HepG2 (cell line): ENCODE measurements at regions not wholly inside any gene's neighbourhood (a gene's known extent, or its start where the extent isn't known, plus 50 kb on each side); places are given as distances from the start of the nearest gene placed in this dataset.

Source experiments
- ATAC-seq: fragments of 200-7000 bp; cut with Tn5 transposase; 3 replicates; pipeline ENCODE4 v1.9.1; 2020; ENCODE audit warnings: mild to moderate bottlenecking, moderate library complexity
- BruUV-seq: library from RNA; stranded (reverse); fragments of 400-500 nt; replicated peaks from 2 replicates; lab custom pipeline; 2021; lab: Mats Ljungman, UMichigan
- CTCF ChIA-PET: fragments of 300-600 bp; formaldehyde crosslinking; extraction: SDS; loops from one replicate; lab custom pipeline; 2021; ENCODE audit warnings: low total read pairs, inconsistent platforms, low intra/inter-chr PET ratio; lab: Yijun Ruan, JAX
- POLR2A ChIA-PET: fragments of 350-600 bp; sonication (Branson Sonifier 250); formaldehyde crosslinking; loops from one replicate; lab custom pipeline; 2020; ENCODE audit warnings: antibody characterized with exemption, inconsistent platforms; lab: Yijun Ruan, JAX
- DNase-seq: peaks from one replicate; pipeline ENCODE4 v3.0.0-alpha.2; 2015; ENCODE audit warnings: low spot score
- FAIRE-seq: peaks from 3 replicates; lab custom pipeline; 2011; peaks lifted over from hg19 to GRCh38; lab: Jason Lieb, UNC
- H2AFZ ChIP-seq: one replicate; pipeline ENCODE4 v1.6.1; 2011; ENCODE audit warnings: low read length, inconsistent platforms
- H3K27ac ChIP-seq: fragments of 300-600 bp; 3 replicates; pipeline ENCODE4 v1.8.0; 2011; ENCODE audit warnings: mixed run types, mild to moderate bottlenecking, mixed read lengths, low read length, inconsistent platforms; ENCODE audit not compliant: insufficient read depth; ENCODE audit errors: extremely low read length
- H3K27me3 ChIP-seq, 2 experiments: fragments of 200-600 bp in 1 of 2; 2 replicates in 1 of 2; 3 replicates in 1 of 2; pipeline versions ENCODE4 v1.6.0 to v1.8.0; 2011; ENCODE audit warnings: low read length in 2 of 2, mild to moderate bottlenecking in 2 of 2, moderate library complexity in 2 of 2, inconsistent platforms in 1 of 2; ENCODE audit not compliant: insufficient read depth in 2 of 2, control insufficient read depth in 1 of 2
- H3K36me3 ChIP-seq, 2 experiments: fragments of 200-600 bp in 1 of 2; replicated peaks in 1 of 2; 2 replicates in 1 of 2; 3 replicates in 1 of 2; pipeline versions ENCODE4 v1.5.1 to v1.8.0; 2011; ENCODE audit warnings: low read length in 2 of 2, inconsistent platforms in 1 of 2; ENCODE audit not compliant: insufficient read depth in 2 of 2, control insufficient read depth in 1 of 2
- H3K4me1 ChIP-seq: 2 replicates; pipeline ENCODE4 v1.5.1; 2012; ENCODE audit warnings: low read length, inconsistent platforms; ENCODE audit not compliant: insufficient read depth
- H3K4me2 ChIP-seq: 2 replicates; pipeline ENCODE4 v1.6.0; 2011; ENCODE audit warnings: low read depth, low read length, inconsistent platforms
- H3K4me3 ChIP-seq, 3 experiments: fragments of 200-600 bp in 1 of 3; sonication (generic), shearing (Covaris generic) in 1 of 3; replicated peaks in 1 of 3; 2 replicates each; pipeline ENCODE4 v1.5.1; 2011 to 2016; ENCODE audit warnings: low read length in 3 of 3, inconsistent platforms in 2 of 3, low read depth in 2 of 3, mild to moderate bottlenecking in 2 of 3, control low read depth in 1 of 3, mixed read lengths in 1 of 3; ENCODE audit not compliant: insufficient read depth in 1 of 3
- H3K79me2 ChIP-seq: one replicate; pipeline ENCODE4 v1.6.1; 2011; ENCODE audit warnings: low read length, inconsistent platforms; ENCODE audit not compliant: insufficient read depth
- H3K9ac ChIP-seq: 2 replicates; pipeline ENCODE4 v1.6.0; 2011; ENCODE audit warnings: mild to moderate bottlenecking, low read depth, low read length, inconsistent platforms; ENCODE audit not compliant: insufficient read depth
- H3K9me3 ChIP-seq: 2 replicates; pipeline ENCODE4 v1.5.1; 2012; ENCODE audit warnings: mild to moderate bottlenecking, low read length
- H4K20me1 ChIP-seq: 2 replicates; pipeline ENCODE4 v1.6.0; 2011; ENCODE audit warnings: inconsistent platforms, mild to moderate bottlenecking, low read length, moderate library complexity; ENCODE audit not compliant: insufficient read depth
- ARID2 ChIP-seq: sonication (generic); formaldehyde crosslinking; IDR thresholded peaks from 2 replicates; pipeline ENCODE4 v1.8.1; 2022; ENCODE audit warnings: mild to moderate bottlenecking, missing genetic modification reagents, borderline replicate concordance
- ATF7-NPFF ChIP-seq: sonication (generic); formaldehyde crosslinking; IDR thresholded peaks from 2 replicates; pipeline ENCODE4 v1.8.1; 2023; ENCODE audit warnings: mild to moderate bottlenecking, low read depth, missing genetic modification reagents, moderate library complexity
- NFIB ChIP-seq: sonication (generic); formaldehyde crosslinking; IDR thresholded peaks from 2 replicates; pipeline ENCODE4 v1.9.0; 2021; ENCODE audit warnings: missing genetic modification reagents, mild to moderate bottlenecking, borderline replicate concordance
- NPAS2 ChIP-seq: sonication (generic); formaldehyde crosslinking; IDR thresholded peaks from 2 replicates; pipeline ENCODE4 v1.8.0; 2022; ENCODE audit warnings: mild to moderate bottlenecking, missing genetic modification reagents, borderline replicate concordance
- NR3C1 ChIP-seq: sonication (generic); formaldehyde crosslinking; IDR thresholded peaks from 2 replicates; pipeline ENCODE4 v1.4.0; 2020; ENCODE audit warnings: missing genetic modification reagents
- SKI ChIP-seq: fragments of 450-650 bp; IDR thresholded peaks from one replicate; pipeline ENCODE4 v1.6.1; 2018; ENCODE audit warnings: mild to moderate bottlenecking; ENCODE audit not compliant: partially characterized antibody
- TBP ChIP-seq: sonication (generic); formaldehyde crosslinking; IDR thresholded peaks from 2 replicates; pipeline ENCODE4 v1.5.0; 2020; ENCODE audit warnings: missing genetic modification reagents
- ZNF441 ChIP-seq: sonication (generic); formaldehyde crosslinking; IDR thresholded peaks from 2 replicates; pipeline ENCODE4 v1.7.0; 2021; ENCODE audit warnings: missing genetic modification reagents, borderline replicate concordance
- ZNF678 ChIP-seq: sonication (generic); formaldehyde crosslinking; IDR thresholded peaks from 2 replicates; pipeline ENCODE4 v1.4.0; 2020; ENCODE audit warnings: mild to moderate bottlenecking, missing genetic modification reagents
- ZNF703 ChIP-seq: sonication (generic); formaldehyde crosslinking; IDR thresholded peaks from 2 replicates; pipeline ENCODE4 v1.5.1; 2020; ENCODE audit warnings: missing genetic modification reagents, mild to moderate bottlenecking, moderate library complexity, borderline replicate concordance
- ZNF816 ChIP-seq: sonication (generic); formaldehyde crosslinking; IDR thresholded peaks from 2 replicates; pipeline ENCODE4 v1.8.0; 2022; ENCODE audit warnings: missing genetic modification reagents, mild to moderate bottlenecking, borderline replicate concordance
- WGBS: methylation state at CpG from one replicate; pipeline ENCODE4 v1.1.6; 2017; ENCODE audit warnings: low lambda C conversion rate; 5-methylcytosine and 5-hydroxymethylcytosine counted together
- in situ Hi-C: cut with HindIII; loops from 2 replicates; pipeline ENCODE4 v1.10.0; 2017; ENCODE audit warnings: low pct_unique_long_range_greater_than_20kb; ENCODE audit not compliant: extremely low pct_ligation_motif_present
- intact Hi-C: fragments of 100-400 bp; cut with micrococcal nuclease; formaldehyde crosslinking; loops from one replicate; pipeline ENCODE4 v1.10.0; 2022; ENCODE audit not compliant: unreplicated experiment
- TF ChIP-seq, protein P1 (sequence below): sonication (generic); formaldehyde crosslinking; IDR thresholded peaks from 2 replicates; pipeline ENCODE4 v1.4.0; 2020; ENCODE audit warnings: missing genetic modification reagents
- TF ChIP-seq, protein P2 (sequence below): sonication (generic); formaldehyde crosslinking; IDR thresholded peaks from 2 replicates; pipeline ENCODE4 v1.4.0; 2020; ENCODE audit warnings: missing genetic modification reagents
- TF ChIP-seq, protein P3 (sequence below): IDR thresholded peaks from 2 replicates; pipeline ENCODE4 v1.4.0; 2020; ENCODE audit warnings: mild to moderate bottlenecking, missing genetic modification reagents
- TF ChIP-seq, protein P4 (sequence below): sonication (generic); formaldehyde crosslinking; IDR thresholded peaks from 2 replicates; pipeline ENCODE4 v1.5.0; 2020; ENCODE audit warnings: missing genetic modification reagents

DNA sequence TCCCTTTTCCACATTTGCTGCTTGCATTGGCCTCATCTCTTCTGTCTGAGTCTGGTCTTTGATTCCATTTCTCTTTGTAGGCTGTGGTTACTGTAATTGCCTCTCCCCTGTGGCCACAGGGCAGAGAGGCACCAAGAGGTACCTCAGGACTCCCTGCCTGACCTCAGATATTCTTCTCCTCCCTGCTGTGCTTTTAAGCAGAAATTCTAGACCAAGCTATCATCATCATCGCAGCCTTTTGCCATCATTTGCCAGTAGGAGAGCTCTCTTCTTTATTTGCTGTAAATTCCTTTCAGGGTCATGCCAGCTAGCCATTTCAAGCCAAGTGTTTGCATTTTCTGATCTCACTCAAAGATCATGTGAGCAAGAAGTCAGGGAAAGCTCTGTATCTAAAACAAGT is 369.6 kb downstream of the ICE1 start:
- Histone ChIP-seq H3K4me3 (no peak overlapping the region), H3K9me3 (no peaks in the 10 kb centered on the region), H3K27ac (no peak overlapping the region), H3K4me1 (no peaks in the 10 kb centered on the region), H4K20me1 (no peaks in the 10 kb centered on the region), H3K4me2 (no peak overlapping the region), H2AFZ (no peak overlapping the region), H3K27me3 (peaks cover 0 to 1% of the 10 kb centered on the region in 2 experiments; a peak in 2 of 5 replicates), H3K36me3 (no peaks in the 10 kb centered on the region), H3K79me2 (no peaks in the 10 kb centered on the region)
- DNase-seq (no peak), ATAC-seq (no peak), FAIRE-seq (no peak)
- ChIA-PET POLR2A (no interaction called here), CTCF (no interaction called here)
- 0% methylated on average over 1 of the region's 1 CpG for WGBS
- in situ Hi-C loops = no loop called here
- intact Hi-C loops = no loop called here
- TF ChIP-seq NPAS2 (CRISPR knock-in tag) (no peak), ZNF441 (no peak), ZNF678 (no peak), SKI (no peak), TBP (CRISPR knock-in tag) (no peak), NR3C1 (no peak), ZNF703 (CRISPR knock-in tag) (no peak), ZNF816 (no peak), ATF7-NPFF (CRISPR knock-in tag) (no peak), ARID2 (CRISPR knock-in tag) (no peak), NFIB (CRISPR knock-in tag) (no peak)
- TF ChIP-seq, protein P1, sequence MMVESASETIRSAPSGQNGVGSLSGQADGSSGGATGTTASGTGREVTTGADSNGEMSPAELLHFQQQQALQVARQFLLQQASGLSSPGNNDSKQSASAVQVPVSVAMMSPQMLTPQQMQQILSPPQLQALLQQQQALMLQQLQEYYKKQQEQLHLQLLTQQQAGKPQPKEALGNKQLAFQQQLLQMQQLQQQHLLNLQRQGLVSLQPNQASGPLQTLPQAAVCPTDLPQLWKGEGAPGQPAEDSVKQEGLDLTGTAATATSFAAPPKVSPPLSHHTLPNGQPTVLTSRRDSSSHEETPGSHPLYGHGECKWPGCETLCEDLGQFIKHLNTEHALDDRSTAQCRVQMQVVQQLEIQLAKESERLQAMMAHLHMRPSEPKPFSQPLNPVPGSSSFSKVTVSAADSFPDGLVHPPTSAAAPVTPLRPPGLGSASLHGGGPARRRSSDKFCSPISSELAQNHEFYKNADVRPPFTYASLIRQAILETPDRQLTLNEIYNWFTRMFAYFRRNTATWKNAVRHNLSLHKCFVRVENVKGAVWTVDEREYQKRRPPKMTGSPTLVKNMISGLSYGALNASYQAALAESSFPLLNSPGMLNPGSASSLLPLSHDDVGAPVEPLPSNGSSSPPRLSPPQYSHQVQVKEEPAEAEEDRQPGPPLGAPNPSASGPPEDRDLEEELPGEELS = no peak
- TF ChIP-seq, protein P2, sequence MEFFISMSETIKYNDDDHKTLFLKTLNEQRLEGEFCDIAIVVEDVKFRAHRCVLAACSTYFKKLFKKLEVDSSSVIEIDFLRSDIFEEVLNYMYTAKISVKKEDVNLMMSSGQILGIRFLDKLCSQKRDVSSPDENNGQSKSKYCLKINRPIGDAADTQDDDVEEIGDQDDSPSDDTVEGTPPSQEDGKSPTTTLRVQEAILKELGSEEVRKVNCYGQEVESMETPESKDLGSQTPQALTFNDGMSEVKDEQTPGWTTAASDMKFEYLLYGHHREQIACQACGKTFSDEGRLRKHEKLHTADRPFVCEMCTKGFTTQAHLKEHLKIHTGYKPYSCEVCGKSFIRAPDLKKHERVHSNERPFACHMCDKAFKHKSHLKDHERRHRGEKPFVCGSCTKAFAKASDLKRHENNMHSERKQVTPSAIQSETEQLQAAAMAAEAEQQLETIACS (CRISPR knock-in tag) = no peak
- TF ChIP-seq, protein P3, sequence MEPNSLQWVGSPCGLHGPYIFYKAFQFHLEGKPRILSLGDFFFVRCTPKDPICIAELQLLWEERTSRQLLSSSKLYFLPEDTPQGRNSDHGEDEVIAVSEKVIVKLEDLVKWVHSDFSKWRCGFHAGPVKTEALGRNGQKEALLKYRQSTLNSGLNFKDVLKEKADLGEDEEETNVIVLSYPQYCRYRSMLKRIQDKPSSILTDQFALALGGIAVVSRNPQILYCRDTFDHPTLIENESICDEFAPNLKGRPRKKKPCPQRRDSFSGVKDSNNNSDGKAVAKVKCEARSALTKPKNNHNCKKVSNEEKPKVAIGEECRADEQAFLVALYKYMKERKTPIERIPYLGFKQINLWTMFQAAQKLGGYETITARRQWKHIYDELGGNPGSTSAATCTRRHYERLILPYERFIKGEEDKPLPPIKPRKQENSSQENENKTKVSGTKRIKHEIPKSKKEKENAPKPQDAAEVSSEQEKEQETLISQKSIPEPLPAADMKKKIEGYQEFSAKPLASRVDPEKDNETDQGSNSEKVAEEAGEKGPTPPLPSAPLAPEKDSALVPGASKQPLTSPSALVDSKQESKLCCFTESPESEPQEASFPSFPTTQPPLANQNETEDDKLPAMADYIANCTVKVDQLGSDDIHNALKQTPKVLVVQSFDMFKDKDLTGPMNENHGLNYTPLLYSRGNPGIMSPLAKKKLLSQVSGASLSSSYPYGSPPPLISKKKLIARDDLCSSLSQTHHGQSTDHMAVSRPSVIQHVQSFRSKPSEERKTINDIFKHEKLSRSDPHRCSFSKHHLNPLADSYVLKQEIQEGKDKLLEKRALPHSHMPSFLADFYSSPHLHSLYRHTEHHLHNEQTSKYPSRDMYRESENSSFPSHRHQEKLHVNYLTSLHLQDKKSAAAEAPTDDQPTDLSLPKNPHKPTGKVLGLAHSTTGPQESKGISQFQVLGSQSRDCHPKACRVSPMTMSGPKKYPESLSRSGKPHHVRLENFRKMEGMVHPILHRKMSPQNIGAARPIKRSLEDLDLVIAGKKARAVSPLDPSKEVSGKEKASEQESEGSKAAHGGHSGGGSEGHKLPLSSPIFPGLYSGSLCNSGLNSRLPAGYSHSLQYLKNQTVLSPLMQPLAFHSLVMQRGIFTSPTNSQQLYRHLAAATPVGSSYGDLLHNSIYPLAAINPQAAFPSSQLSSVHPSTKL (CRISPR knock-in tag) = no peak
- TF ChIP-seq, protein P4, sequence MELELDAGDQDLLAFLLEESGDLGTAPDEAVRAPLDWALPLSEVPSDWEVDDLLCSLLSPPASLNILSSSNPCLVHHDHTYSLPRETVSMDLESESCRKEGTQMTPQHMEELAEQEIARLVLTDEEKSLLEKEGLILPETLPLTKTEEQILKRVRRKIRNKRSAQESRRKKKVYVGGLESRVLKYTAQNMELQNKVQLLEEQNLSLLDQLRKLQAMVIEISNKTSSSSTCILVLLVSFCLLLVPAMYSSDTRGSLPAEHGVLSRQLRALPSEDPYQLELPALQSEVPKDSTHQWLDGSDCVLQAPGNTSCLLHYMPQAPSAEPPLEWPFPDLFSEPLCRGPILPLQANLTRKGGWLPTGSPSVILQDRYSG (CRISPR knock-in tag) = no peak
- TF ChIP-seq, all 625 proteins: peak for 0
- BruUV-seq = no TSS peak
- H3K9ac ChIP-seq = no peak overlapping the region
